Panc1 (cell line): ENCODE measurements at regions not wholly inside any gene's neighbourhood (a gene's known extent, or its start where the extent isn't known, plus 50 kb on each side); places are given as distances from the start of the nearest gene placed in this dataset.

ENCODE experiments used
- POLR2AphosphoS5 ChIP-seq: IDR thresholded peaks from 2 replicates; pipeline ENCODE4 v1.6.1; 2012; ENCODE audit warnings: mild to moderate bottlenecking, low read depth, low read length, moderate library complexity
- REST ChIP-seq, 2 experiments: IDR thresholded peaks; 2 replicates each; pipeline ENCODE4 v1.6.1; 2011 to 2012; ENCODE audit warnings: low read depth in 2 of 2, control low read depth in 1 of 2, low read length in 1 of 2, mild to moderate bottlenecking in 1 of 2, moderate library complexity in 1 of 2; ENCODE audit not compliant: insufficient read depth in 1 of 2
- SIN3A ChIP-seq: IDR thresholded peaks from 2 replicates; pipeline ENCODE4 v1.6.1; 2012; ENCODE audit warnings: low read depth, mild to moderate bottlenecking, low read length, moderate library complexity, borderline replicate concordance; ENCODE audit not compliant: insufficient read depth
- TCF7L2 ChIP-seq: IDR thresholded peaks from 2 replicates; pipeline ENCODE4 v1.6.1; 2011; ENCODE audit warnings: mild to moderate bottlenecking, low read depth, low read length, inconsistent platforms
- TF ChIP-seq, protein P1 (sequence below): fragments of 450-650 bp; IDR thresholded peaks from 2 replicates; pipeline ENCODE4 v1.5.1; 2017; ENCODE audit warnings: mild to moderate bottlenecking

- TF ChIP-seq, protein P1, sequence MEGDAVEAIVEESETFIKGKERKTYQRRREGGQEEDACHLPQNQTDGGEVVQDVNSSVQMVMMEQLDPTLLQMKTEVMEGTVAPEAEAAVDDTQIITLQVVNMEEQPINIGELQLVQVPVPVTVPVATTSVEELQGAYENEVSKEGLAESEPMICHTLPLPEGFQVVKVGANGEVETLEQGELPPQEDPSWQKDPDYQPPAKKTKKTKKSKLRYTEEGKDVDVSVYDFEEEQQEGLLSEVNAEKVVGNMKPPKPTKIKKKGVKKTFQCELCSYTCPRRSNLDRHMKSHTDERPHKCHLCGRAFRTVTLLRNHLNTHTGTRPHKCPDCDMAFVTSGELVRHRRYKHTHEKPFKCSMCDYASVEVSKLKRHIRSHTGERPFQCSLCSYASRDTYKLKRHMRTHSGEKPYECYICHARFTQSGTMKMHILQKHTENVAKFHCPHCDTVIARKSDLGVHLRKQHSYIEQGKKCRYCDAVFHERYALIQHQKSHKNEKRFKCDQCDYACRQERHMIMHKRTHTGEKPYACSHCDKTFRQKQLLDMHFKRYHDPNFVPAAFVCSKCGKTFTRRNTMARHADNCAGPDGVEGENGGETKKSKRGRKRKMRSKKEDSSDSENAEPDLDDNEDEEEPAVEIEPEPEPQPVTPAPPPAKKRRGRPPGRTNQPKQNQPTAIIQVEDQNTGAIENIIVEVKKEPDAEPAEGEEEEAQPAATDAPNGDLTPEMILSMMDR: no peak
- TF ChIP-seq POLR2AphosphoS5 (no peak), REST (IDR thresholded peaks at IDR 0.05; ENCODE audit: insufficient read depth in 1 of 2, low read depth in 2 of 2, low read length in 1 of 2) (no peak), SIN3A (no peak), TCF7L2 (no peak)
These were observed 261.1 kb downstream of the EN1 start for GRCh38 chr2:118586312-118586711.
